HG03457 (cell line): ENCODE measurements at regions not wholly inside any gene's neighbourhood (a gene's known extent, or its start where the extent isn't known, plus 50 kb on each side); places are given as distances from the start of the nearest gene placed in this dataset.

ENCODE experiments used
- ATAC-seq: cut with Tn5 transposase; IDR thresholded peaks from one replicate; pipeline ENCODE4 v1.9.1; 2021; ENCODE audit warnings: moderate number of reproducible peaks; ENCODE audit not compliant: unreplicated experiment

DNA sequence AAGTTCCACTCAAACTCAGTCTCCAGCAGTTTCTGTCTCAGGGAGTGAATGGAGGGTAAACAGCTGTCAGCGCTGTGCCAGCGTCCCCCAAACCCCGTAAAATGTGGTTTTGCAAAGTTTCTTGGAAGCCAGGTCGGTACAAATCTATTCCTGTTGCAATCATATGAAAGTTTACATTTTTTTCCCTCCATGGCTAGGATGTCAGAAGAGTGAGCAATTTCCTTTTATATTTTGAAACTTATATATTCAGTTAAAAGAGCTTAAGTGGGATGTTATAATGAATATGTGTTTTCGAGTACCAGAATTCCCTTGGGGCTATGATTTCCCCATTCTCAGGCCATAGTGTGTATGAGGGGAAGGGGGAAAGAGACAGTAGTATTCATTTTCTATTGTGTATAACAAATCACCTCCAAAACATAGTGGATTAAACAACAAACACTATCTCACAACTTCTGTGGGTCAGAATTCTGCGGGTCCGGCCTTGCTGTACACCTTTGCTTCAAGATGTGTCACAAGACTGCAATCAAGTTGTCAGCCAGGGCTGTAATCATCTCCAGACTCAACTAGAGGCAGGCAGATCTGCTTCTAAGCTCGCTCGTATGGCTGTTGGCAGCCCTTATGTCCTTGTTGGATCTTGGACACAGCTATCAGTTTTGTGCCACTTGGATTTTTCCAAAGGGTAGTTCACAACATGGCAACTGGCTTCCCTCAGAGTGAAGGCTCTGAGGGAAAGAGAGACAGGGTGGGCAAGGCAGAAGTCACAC is 107.4 kb downstream of the SNX18 start:
- no peak for ATAC-seq

DNA sequence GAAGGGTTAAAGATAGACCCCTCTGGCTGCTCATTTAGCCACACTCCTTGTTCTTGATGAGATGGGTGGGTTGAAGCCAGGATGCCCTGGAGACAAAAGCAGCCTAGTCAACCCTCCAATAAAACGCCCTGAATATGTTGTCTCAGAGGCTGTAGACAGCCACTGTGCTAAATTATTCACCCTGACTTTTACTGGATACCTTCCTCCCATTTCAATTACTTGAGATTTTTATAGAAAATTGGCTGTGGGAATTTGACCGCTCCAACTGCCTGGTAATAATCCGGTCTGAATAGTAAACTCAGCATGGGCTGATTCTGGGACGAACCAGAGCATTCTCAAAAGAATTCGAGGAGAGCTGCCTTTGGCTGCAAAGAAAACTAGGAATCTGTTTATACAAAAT is 104.2 kb downstream of the SNX18 start:
- no peak for ATAC-seq

DNA sequence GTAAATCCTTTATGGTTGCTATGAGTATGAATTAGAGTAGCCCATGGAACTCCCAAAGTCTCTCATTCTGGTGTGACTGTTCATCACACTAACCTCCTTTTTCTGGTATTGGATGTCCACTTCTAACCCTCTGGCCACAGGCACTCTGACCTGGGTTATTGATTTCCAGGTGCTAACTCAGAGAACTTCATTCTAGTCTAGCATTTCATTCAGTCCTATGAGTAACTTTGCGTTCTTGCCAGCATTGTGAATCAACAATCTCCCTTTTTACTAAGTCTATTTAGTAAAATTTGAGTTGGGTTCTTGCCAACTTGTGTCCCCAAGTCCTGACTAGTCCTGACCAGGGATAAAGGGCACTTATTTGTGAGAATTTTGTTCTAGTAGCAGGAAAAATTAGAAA is 103.5 kb downstream of the SNX18 start:
- no peak for ATAC-seq

DNA sequence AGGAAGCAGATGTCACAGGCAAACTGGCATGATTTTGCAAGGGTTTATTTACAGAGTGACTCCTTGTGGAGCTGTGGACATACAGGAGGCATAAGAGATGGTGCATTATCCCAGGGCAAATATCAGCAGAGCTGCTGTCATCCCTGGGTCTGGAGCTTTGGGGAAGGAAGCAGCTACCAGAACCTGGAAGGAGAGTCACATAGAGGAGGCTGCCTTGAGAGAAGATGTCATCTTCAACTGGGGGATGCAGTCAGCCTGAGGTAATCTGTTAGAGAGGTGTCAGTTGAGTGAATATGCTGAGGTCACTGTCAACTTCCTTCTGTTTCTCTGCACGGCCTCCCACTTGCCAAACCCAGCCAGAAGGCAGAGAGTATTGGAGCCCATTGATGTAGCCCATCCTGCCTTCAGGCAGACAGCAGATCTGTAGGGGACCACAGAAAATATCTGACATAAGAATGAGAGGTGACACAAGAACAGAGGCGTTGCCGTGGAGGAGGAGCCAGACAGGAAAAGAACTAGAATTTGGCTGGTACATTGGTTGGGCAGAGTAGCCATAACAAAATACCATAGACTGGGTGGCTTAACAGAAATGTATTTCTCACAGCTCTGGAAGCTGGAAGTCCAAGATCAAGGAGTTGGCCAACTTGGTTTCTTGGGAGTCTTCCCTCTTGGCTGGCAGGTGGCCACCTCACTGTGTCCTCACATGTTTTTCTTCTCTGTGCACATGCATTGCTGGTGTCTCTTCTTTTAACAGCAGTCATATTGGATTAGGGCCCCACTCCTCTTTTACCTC is 102.8 kb downstream of the SNX18 start:
- ATAC-seq = no peak

DNA sequence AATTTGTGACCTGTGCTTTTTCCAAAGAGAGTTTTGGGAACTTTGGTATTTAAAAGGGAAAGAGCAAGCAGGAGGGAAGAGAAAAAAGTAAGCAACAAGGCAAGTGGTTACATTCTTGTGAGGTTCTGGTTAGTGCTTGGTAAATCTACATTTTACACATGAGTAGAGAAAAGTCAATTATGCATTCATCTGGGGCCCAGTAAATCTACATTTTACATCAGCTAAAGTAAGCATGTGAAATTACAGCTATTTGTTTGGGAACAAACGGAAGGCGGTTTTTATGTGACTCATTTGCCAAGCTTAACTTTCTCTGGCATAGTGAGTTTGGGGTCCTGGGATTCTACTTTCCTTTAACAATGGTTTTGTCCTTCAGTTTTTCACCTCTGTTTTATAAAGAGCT is 102.2 kb downstream of the SNX18 start:
- ATAC-seq = no peak

DNA sequence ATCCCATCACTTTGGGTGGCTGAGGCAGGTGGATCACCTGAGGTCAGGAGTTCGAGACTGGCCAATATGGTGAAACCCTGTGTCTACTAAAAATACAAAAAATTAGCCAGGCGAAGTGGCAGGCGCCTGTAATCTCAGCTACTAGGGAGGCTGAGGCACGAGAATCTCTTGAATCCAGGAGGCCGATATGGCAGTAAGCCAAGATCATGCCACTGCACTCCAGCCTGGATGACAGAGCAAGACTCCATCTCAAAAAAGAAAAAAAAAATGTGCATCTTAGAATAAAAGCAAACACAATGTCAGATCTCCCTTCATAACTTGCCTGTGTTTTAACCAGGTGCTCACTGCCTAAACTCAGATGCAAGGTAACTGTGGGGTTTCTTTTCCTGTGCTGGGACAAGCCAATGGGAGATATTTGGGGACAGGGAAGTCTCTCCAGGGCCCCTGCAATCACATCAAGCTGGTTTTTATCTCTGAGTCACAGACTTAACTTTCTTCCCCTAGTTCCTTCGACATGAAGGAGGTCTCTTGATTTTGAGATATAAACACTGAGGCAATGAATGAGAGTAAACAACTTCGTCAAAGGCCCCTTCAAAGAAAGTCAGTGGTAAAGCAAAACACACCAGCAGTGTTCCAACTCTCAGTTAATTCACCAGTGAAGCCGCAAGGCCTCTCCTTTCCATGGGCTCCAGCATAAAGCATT is 99.1 kb downstream of the SNX18 start:
- no peak for ATAC-seq

DNA sequence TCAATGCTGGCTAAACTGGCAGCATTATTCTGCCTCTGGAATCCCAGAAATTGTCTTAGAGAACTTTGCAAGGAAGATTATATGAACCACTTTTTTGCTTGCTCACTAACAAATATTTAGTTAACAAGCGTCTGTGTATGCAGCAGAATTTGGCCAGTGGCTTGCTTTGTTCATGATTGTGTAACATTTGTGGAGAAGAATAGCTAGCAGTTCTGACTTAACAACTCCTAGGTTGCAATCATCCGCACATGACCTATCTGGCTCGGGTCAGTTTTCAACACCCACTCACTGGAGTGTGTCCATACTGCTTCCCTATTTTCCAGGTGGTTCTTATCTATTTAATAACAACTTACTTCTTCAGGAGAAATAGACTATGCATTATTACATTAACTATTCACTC is 98.5 kb downstream of the SNX18 start:
- no peak for ATAC-seq

DNA sequence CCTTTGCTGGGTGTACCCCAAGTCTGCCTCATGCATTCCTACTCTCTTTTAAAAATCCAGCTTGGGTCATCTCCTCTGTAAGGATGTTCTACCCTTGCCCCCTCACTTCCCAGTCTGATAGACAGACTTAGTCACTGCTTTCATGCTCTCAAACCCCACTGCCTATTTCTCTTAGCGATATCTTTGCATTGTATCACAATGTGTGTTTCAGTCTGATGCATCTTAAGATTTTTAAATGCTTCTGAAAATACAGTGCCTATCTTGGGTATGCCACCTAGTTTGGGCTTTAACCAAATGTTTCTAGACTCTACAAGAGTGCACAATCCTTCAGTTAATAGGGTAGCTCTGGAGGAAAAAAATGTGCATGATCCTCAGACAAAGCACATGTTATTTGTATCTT is 97.8 kb downstream of the SNX18 start:
- ATAC-seq = no peak

DNA sequence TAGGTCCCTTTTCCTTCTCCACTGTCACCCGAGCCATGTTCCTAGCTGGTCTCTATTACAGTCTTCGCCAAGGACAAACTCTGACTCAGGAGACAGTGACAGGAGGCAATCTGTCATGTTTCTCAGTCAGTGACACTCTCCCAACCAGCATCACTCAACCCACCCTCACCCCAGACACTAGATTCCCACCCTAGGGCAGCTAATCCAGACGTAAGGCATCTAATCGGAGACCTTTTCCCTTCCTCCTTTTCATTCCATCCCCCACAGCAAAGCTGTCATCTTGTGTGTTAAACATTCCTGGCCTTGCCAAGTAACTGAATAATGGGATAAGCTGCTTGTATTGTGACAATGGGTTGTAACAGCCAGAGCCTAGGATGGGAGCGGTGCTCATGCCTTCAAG is 95.2 kb downstream of the SNX18 start:
- no peak for ATAC-seq

DNA sequence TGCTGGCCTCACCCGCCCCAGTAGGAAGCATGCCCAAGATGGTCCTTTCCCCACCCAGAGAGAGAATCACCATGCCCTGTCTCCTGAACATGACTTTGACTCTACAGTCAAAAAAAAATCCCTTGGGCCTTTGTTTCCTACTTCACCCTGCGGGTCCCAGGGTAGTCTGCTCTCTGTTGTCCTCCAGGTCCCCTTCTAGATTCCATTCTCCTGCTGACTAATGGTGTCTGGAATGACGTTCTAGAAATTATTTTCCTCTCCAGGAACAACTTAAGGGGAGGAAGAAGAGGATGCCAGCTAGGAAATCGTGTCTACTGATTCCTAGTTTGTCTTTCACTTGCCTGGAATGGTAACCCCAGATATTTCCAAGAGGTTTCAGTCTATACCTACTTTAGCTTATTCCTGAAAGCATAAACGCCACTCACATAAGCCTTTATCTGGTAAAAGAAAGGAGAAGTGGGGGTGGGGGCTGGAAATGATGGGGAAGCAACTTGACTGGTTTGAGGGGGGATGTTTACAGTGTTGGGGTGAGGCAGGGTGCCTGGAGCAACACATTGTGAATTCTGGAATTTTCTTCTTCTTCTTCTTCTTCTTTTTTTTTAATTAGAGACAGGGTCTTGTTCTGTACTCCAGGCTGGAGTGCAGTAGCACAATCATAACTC is 93.9 kb downstream of the SNX18 start:
- no peak for ATAC-seq

DNA sequence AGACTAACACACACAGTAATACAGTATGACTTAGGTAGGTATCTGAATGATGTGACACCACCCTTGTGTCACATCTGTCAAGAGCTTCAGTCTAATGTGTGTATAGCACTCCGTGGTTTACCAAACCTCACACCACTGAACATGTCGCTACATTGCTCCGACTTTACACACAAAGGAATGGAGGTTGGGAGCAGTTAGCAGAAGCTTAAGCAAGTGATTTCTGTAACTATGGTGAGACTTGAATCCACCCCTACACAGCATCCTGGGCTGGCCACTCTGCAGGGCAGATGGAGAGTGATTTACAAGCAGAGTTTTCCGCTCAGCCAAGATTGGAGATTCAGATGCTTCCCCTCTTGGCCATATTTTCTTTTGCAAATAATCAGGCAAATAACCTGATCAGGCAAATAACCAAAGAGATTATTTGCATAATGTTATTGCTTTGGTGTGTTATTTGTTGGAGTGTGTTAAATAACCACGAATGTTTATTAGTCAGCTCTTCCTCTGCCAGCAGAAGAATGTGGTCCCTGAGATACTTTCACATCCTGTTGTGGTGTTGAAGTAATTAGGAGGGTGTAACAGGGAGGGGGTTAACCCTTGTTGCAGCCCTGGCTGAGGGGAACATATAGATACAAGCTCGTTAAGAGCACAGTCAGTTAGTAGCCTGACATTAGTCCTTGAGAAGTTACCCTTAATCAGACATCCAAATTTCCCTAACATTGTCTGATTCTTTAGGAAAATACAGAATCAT is 92.8 kb downstream of the SNX18 start:
- peak; percentile 96 for ATAC-seq

DNA sequence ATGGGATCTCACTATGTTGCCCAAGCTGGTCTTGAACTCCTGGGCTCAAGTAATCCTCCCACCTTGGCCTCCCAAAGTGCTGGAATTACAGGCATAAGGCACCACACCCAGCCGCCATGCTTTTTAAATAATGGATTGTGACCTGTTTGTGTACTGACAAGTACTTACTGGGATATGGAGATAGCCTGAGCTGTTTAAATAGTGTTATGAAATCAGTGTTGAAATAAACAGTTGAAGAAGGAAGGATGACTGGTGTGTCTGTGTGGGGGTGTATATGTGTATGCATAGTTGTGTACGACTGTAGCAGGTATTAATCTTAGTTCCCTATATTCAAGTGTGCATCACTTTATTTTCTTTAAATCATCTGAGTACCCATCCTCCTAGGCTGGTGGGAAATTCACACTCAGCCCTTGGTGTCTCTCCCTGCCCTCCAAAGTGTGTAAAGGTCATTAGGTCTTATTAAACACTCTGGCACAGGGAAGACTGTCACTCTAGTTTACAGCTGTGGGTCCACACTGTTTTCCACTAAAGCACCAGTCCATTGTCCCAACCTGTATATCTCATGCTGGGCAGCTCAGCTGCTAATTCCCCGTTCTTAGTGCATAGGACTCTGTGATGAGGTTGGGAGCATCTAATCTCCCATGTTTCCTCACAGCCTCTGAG is 91.0 kb downstream of the SNX18 start:
- ATAC-seq = no peak

DNA sequence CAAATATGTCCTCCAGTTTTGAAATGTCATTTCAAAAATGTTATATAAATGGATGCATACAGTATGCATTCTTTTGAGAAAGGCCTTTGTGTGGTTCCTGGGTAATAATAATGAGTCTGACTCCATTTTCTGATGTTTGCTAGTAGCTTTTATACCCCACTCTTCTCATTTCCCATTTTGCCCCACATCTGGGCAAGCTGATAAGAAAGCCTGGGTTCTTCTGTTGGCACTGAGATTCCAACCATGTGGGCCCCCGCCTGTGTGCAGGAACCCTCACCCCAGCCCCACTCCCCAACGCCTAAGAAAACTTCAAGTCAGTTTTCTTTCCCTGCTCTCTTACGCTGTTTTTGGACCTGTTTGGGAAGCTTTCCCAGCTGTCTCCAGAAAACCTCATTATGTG is 89.4 kb downstream of the SNX18 start:
- no peak for ATAC-seq

DNA sequence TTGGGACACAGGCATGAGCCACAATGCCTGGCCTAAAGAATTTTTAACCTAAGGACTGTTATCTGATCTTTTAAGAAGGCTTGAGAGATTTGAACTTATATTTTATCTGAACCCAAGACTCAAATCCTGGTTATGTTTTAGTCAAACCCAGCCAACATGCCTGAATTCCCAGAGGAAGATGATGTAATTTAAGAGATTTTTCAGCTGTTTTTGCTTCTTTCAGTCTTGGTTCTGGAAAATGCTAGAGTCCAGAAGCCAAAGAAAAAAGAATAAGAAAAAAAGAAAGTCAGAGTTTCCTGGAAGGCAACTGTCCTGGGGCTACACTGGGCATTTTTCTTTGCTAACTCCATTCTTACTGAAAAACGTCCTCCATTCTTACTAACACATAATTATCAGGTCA is 85.8 kb downstream of the SNX18 start:
- ATAC-seq = no peak

DNA sequence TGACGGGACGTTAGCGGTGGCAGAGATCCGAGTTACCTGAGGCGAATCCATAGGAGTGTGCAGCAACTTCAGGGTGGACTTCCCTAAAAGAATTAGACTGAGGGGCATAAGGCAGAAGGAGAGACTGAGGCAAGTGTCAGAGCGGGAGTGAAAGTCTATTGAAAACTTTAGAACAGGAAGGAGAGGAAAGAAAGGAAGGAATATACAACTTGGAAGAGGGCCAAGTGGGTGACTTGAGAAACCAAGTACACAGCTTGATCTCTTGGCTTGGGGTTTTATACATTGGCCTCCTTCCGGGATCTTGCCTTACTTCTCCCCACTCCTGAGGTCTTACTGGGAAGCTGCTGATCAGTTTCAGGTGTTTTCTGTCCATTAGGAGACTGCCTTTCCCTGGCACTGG is 84.9 kb downstream of the SNX18 start:
- ATAC-seq = no peak

DNA sequence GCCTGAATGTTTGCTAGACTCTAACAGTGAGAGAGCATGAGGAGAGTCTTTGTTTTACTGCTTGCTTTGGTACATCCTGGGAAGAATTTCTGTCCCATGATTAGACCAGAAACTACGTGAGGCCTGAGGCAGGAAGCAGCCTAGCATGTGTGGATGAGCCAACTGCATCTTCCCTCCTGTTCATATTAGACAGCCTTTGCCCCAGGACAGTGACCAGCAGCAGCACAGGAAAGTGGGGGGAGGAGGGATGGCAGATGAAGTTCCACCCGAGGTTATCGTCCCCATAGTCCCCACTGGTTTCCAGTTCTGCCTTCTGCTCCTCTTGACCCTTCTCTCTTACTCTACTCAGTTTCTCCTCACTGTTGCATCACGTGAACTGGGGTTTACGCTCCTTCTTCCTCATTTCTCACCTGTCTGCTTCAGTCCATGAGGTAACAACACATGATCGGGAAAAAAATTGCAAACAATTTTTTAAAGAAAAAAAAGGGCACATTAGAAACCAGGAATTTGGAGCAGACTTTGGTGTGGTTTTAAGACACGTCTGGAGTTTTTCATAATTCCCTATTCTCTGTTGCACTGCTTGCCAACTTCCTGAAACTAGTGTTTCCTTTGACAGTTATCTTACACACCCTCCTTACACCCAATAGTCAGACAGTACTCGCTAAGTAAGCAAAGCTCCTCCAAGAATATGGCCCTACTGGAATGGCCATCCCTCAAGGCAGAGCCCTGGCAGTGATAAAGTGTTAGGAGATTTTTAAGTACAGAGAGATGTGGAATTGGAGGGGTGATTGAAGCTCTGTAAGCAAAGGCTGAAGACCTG is 84.1 kb downstream of the SNX18 start:
- ATAC-seq = no peak
